Lower leg skin (tissue), 3 donors: ENCODE measurements at regions not wholly inside any gene's neighbourhood (a gene's known extent, or its start where the extent isn't known, plus 50 kb on each side); places are given as distances from the start of the nearest gene placed in this dataset.

Experiments
- CTCF ChIP-seq, 3 donors: fragments of 450-650 bp; IDR thresholded peaks; one replicate each; pipeline ENCODE4 v1.5.1; 2016; ENCODE audit warnings: antibody characterized with exemption in 3 of 3, mild to moderate bottlenecking in 3 of 3, moderate library complexity in 2 of 3
- POLR2A ChIP-seq, 2 donors: fragments of 450-650 bp; IDR thresholded peaks; one replicate each; pipeline ENCODE4 v1.6.1; 2016 to 2017; ENCODE audit warnings: antibody characterized with exemption in 2 of 2, mild to moderate bottlenecking in 1 of 2, moderate library complexity in 1 of 2

- TF ChIP-seq CTCF (IDR thresholded peaks at IDR 0.05) (no peak), POLR2A (IDR thresholded peaks at IDR 0.05) (no peak)
Observed at GRCh38 chr7:130897515-130898419, 163.8 kb upstream of the KLF14 start.
